NOMO-1 treated with dmso at 0.1 percent for 144 hours (cell line): ENCODE measurements at regions not wholly inside any gene's neighbourhood (a gene's known extent, or its start where the extent isn't known, plus 50 kb on each side); places are given as distances from the start of the nearest gene placed in this dataset.
"Not testable (repeated sequence)": the region's sequence is repeated elsewhere in the genome, so short reads cannot be mapped to it uniquely, and the experiment has no call there.

Experiments
- DNase-seq: peaks from one replicate; lab custom pipeline; 2025; ENCODE audit not compliant: unreplicated experiment; lab: John Stamatoyannopoulos, UW

DNA sequence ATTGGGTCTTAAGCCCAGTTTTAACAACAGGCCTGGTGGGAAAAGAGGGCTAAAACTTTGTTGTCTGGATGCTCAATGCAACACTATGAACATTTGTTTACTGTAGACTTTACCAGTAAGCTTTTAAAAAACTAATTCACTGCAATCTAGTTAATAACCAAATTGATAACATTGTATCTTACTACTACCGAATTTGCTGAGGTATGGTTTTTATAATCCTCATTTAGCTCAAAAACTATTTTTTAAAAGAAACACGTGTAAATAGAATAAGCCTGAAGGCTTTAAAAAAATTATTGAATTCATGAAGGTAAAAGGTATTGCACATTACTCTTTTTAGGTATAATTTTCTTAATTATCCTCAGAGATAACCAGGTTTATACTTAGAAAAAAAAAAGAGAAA lies 500.6 kb downstream of the RWDD3 start:
- no peak for DNase-seq

DNA sequence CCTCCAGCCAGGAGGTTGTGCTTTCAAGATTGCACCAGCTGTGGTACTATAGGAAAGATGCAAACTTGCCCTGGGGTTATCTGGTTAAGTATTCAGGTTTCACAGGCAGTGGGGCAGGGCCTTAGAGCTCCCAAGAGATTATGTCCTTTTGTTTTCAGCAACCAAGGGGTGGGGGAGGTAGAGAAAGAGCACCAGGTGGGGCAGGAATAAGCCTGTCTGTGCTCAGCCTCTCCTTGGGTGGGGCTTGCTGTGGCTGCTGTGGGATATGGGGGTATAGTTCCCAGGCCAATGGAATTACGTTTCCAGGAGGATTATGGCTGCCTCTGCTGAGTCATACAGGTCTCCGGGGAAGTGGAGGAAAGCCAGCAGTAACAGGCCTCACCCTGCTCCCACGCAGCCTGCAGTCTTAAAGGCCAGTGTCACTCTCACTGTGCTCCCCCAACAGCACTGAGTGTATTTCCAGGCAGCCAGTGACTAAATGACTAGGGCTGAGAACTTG lies 508.6 kb downstream of the RWDD3 start:
- no peak for DNase-seq

DNA sequence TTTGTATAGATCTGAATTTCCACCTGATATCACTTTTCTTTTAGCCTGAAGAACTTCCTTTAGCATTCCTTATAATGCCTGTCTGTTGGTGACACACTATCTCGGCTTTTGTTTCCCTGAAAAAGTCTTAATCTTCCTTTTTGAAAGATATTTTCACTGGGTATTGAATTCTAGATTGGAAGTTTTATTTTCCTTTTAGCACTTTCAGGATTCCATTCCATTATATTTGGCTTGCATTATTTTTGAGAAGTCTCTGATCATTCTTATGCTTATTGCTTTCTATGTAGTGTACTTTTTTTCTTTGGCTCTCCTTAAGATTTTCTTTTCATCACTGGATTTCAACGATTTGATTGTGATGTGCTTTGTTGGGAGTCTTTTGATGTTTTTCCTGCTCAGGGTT lies 510.7 kb downstream of the RWDD3 start:
- no peak for DNase-seq

- no peak for DNase-seq
Measured at GRCh38 chr1:95752515-95753381, 518.7 kb downstream of the RWDD3 start.

GRCh38 chr1:95753382-95754016 lies 519.5 kb downstream of the RWDD3 start:
- DNase-seq, result no peak

GRCh38 chr1:95754412-95754811 lies 520.4 kb downstream of the RWDD3 start:
- DNase-seq, result no peak

- no peak for DNase-seq
Measured at GRCh38 chr1:95766036-95766435, 532.0 kb downstream of the RWDD3 start.

DNA sequence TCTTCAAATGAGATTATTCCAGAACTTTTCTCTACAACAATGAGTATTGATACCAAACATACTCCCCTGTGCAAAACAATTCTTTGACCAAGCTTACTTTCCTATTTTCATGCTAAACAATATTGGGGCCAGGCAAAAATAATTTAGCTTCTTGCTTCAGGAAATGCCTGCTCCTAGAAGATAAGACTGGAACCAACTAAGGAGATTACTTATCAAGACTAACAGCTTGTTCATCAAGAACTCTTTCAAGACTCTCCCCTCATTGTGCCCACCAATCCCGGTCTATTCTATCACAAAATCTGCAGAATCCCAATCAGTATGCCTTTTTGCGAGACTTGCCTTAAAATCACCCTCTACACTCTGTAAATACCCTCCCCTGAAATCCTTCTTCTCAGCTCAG lies 536.6 kb downstream of the RWDD3 start:
- no peak for DNase-seq

GRCh38 chr1:95778217-95778616 lies 544.2 kb downstream of the RWDD3 start:
- no peak for DNase-seq

- DNase-seq, result no peak
Measured at GRCh38 chr1:95780836-95781235, 546.8 kb downstream of the RWDD3 start.

DNA sequence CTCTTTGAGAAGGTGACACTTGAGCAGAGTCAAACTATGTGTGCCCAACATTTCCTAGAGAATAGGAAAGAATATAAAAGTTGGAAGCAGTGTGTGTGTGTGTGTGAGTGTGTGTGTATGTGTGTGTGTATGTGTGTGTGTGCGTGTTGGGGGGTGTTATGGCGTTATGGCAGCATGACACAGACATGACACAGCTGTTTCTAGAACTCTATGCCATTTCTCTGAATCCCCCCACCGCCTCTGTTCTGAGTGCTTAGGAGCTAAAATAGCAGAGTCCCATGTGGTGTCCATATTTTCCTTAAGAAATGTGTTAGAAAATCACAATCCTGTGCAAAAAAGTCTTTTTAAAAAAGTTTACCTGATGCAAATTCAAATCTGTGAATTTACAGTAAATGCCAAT lies 556.1 kb downstream of the RWDD3 start:
- no peak for DNase-seq

GRCh38 chr1:95793893-95794292 lies 559.9 kb downstream of the RWDD3 start:
- DNase-seq, result no peak

- DNase-seq, result not testable (repeated sequence)
Measured at GRCh38 chr1:95797761-95798160, 563.8 kb downstream of the RWDD3 start.

DNA sequence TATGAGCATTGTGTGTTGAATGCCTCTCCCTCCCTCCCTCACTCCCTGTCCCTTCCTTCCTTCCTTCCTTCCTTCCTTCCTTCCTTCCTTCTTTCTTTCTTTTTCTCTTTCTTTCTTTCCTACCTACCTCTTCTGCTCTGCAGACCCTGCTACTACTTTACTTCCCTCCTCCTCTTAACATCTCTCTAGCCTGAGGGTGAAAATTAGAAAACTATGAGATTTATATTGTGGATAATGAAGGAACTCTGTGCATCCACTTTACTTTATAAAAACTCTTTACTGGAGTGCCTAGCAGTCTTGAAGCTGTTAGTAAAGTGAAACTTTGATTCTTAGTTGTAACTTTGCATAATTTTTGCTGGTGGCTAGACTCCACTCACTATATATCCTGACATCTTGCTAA lies 572.2 kb downstream of the RWDD3 start:
- no peak for DNase-seq

- no peak for DNase-seq
Measured at GRCh38 chr1:95809391-95809790, 575.4 kb downstream of the RWDD3 start.

GRCh38 chr1:95815511-95815910 lies 581.5 kb downstream of the RWDD3 start:
- no peak for DNase-seq

GRCh38 chr1:95829556-95829955 lies 595.5 kb downstream of the RWDD3 start:
- DNase-seq, result no peak

- no peak for DNase-seq
Measured at GRCh38 chr1:95832370-95832769, 598.4 kb downstream of the RWDD3 start.

DNA sequence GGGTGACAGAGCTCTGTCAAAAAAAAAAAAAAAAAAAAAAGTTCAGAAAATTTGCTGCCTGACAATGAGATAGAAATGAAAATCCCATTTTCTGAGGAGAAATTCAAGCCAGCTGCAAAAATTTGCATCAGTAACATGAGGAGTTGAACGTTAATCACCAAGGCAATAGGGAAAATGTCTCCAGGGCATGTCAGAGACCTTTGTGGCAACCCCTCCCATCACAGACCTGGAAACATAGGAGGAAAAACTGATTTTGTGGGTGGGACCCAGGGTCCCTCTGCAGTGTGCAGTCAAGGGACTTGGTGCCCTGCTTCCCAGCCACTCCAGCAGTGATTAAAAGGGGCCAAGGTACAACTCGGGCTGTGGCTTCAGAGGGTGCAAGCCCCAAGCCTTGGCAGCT lies 615.4 kb downstream of the RWDD3 start:
- no peak for DNase-seq

DNA sequence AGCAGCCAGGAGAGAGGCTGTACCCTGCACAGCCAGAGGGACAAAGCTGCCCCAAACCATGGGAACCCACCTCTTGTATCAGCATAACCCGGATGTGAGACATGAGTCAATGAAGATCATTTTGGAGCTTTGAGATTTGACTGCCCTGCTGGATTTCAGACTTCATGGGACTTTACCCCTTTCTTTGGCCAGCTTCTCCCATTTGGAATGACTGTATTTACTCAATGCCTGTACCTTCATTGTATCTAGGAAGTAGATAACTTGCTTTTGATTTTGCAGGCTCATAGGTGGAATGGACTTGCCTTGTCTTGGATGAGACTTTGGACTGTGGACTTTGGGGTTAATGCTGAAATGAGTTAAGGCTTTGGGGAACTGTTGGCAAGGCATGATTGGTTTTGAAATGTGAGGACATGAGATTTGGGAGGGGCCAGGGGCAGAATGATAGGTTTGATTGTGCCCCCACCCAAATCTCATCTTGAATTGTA lies 616.2 kb downstream of the RWDD3 start:
- DNase-seq, result no peak

DNA sequence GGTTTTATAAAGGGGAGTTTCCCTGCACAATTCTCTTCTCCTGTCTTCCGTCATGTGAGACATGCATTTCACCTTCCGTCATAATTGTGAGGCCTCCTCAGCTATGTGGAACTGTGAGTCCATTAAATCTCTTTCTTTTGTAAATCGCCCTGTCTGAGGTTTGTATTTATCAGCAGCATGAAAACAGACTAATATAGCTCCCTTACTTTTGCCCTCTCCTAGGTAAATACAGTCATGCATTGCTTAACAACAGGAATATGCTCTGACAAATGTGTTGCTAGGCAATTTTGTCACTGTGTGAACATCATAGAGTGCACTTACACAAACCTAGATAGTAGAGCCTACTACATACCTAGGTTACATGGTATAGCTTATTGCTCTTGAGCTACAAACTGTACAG lies 616.8 kb downstream of the RWDD3 start:
- no peak for DNase-seq

DNA sequence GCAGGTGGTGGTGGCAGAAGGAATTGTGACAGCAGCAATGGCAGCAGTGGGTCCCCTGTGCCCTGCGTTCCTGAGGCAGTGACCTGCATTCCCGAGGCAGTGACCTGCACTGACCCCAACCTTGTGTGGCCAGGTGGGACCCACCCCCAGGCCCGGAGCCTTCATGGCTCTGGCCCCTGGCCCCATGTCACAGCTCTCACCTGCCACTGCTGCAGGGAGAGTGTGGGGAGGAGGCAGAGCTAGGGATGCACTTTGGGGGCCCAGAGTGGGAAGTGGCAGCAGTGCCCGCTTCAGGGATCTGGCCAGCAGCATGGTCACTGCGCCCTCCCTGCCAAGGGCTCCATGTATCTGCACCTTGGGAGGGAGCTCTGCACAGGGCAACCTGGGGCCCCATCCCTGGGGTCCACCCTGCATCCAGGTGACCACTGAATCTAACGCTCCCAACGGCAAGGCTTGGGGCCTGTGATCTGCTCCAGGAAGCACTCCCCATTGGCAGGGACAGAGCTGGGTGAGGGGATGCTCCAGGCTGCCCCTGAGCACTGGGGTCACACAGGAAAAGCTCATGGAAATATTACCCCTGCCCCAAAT lies 618.6 kb downstream of the RWDD3 start:
- DNase-seq, result no peak
